Stimulated activated naive CD4-positive, alpha-beta T cell (primary cell): ENCODE measurements at regions not wholly inside any gene's neighbourhood (a gene's known extent, or its start where the extent isn't known, plus 50 kb on each side); places are given as distances from the start of the nearest gene placed in this dataset.

Experiments used
- DNase-seq, 6 experiments: peaks; one replicate each; lab custom pipeline; 2025; lab: John Stamatoyannopoulos, UW

DNA sequence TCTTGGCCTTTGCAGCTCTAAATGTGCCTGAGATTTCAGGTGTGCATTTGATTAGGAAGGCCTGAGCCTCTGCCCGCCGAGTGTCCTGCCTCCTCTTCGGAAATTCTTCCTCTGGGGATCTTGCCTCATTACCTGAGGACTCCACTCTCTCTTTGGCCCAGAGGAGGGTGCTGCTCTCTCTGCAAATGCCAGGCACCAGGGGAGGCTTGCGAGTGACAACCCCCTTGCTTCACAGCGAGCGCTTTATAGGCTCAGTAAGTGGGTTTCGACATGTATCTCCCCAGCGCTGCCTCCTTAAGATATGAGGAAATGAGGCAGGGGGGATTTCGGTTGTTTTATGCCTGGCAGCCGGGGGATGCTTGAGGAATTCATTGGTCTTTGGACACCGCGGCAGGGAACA is 423.9 kb downstream of the GLRX3 start:
- DNase-seq: no peak

DNA sequence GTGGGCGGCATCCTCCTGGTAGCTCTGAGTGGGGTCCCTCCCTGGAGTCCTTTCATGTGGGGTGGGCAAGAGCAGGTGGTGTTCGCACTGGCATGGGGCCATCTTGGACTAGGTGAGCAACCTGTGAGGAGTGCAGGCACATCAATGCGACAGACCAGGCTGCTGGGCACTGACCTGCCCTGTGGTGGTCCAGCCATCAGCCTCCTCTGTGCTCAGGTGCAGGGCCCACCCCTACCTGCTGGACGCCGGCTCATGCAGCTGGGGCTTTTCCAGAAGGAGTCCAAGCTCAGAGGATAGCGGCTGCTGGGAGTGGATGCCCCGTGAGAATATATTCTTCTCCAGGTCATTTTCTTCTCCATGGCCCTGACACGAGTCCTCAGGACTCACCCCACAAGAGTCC is 424.4 kb downstream of the GLRX3 start:
- no peak for DNase-seq

DNA sequence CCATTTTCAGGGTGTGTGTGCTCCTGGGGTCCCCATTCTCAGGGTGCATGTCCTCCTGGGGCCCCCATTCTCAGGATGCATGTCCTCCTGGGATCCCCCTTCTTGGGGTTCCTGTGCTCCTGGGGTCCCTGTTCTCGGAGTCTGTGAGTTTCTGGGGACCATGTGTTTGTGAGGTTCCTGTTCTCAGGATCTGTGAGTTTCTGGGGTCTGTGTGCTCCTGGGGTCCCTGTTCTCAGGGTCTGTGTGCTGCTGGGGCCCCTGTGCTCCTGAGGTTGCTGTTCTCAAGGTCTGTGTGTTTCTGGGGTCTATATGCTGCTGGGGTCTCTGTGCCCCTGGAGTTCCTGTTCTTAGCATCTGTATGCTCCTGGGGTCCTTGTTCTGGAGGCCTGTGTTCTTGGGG is 425.5 kb downstream of the GLRX3 start:
- no peak for DNase-seq

DNA sequence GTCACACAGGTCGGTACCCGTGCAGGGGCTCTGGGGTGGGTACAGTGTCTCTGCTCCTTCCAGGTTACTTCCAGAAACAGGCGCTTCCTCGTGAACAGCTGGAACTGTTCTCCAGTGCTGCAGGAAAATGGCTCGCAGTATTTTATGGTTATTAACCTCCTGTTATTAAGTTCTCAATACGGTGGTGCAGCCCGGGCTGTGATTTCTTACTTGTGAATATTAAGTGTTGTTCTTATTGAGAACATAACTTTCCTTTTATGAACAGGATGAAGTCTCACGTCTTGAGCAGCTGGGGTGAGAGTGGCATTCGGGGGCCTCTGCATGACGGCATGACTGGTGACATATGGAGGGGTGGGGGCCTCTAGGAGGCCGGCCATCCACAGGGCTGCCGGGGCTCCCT is 430.8 kb downstream of the GLRX3 start:
- DNase-seq: no peak

DNA sequence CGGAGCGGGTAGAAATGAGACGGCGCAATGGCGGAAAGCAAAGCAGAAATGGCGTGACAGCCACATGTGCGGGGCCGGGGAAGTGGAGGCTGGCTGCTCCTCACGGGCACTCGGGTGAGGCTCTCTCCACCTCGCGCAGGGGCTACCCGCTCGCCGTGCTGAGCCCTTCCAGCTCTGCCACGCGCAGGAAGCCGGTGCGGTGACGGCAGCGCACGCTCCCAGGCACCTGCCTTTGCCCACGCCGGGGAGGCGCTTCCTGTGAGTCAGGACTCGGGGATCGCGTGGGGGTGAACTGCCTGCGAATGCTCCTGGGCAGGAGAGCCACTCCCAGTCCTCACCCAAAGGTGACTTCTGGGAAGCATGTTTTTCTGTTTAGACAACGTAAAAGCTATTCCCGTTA is 431.2 kb downstream of the GLRX3 start:
- DNase-seq: no peak

DNA sequence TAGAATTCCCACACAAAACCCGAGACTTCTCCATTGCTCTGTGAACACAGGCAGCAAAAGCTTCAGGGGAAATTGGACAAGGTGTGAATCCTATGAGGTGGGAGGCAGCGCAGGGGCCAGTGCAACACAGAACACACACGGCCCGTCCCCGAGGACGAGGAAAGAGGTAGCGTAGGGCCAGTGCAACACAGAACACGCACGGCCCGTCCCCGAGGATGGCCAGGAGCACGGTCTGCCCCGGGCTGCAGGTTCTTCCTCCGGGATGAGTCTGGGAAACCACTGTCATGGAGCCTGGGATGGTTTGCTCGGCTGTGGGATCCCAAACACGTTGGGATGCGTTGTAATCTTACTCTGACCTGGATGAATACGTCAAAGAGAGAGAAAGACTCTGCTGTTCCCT is 432.1 kb downstream of the GLRX3 start:
- no peak for DNase-seq

DNA sequence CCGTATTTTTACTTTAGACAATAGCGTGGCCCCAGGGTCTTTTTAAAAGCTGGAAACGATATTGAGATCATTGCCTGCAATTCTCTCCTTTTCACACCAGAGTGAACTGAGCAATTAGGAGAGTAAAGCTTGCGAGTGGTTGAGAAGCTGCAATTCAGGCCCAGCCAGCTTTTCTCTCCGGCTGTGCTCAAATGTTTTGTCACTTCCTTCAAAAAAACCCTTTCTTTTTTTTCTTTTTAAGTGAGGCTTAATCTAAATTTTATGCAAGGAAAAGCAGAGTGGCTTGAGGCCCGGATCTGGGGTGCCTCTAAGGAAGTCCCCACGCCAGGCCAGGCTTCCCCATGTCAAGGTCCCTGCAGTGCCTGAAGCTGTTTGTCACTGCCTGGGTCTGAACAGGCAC is 433.9 kb downstream of the GLRX3 start:
- no peak for DNase-seq

DNA sequence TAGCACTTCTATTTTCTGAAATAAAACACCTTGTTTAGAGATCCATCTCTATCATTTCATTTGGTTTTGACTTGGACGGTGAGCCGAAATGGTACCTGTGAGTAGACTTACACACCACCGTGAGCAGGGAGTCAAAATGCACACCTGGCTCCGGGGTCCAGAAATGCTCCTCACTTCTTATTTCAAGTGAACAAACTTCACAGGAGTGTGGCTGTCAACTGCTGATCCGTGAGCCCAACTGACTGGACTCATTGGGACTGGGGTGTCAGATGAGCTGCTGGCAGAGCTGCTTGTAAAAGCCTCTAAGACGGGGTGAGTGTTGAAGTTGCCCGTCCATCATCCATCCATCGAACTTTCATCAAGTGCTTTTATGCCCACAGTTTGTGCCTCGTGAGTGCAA is 435.5 kb downstream of the GLRX3 start:
- no peak for DNase-seq

DNA sequence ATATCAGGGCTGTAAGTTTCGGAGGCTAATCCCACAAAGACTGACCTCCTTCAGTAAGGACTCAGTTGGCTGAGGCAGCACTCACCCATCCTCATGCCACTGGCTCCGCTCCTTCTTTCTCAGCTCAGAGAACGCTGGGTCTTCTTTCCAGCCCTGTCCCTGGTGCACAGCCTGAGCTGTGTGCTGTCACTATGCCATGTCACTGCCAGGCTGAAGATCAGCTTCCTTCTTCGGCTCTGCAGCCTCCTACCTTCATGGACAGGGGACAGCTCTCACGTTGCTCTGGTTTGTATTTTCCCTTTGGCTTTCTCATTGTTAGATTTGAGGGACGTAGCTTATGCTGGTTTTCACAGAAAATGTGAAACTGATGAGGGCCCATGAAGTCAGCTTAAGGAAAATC is 437.3 kb downstream of the GLRX3 start:
- DNase-seq: no peak

DNA sequence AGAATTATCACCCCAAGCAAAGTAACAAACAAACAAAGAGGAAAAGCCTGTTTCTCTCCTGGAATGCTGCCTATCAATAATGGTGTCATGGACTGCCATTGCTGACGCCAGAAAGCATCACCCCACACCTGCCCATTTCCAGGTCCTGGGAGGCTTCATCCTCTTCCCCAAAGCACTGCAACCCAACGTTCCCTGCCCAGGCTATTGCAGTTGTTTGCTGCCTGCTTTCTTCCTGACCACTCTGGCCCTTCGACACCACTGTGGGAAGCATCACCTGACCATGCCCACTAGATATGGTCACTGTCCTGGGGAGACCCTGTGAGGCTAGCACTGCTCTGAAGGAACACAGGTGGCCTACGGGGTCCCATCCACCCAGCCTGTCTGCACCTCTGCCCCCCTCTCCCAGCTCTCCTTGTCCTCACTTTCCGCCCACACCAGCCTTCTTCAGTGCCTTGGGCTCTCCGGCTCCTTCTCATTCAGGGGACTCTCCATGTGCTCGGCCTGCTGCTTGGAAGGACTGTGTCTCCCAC is 439.6 kb downstream of the GLRX3 start:
- DNase-seq: no peak

DNA sequence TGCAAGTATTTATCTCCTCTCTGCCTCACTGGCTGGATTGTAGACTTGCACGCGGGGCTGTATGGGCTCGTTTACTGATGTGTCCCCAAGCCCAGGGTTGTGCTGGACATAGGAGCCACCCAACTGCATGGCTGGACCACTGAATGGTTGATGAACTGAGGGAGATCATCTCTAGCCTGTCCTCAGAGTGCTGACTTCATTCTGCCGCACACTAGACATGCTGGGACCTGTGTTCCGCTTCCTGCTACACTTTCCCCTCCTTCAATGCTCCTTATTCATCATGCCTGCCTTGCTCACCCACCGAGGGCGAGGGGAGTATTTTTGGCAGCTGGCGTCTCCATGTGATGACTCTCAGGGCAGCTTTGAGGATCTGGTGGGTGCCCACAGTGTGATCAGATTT is 440.2 kb downstream of the GLRX3 start:
- no peak for DNase-seq

DNA sequence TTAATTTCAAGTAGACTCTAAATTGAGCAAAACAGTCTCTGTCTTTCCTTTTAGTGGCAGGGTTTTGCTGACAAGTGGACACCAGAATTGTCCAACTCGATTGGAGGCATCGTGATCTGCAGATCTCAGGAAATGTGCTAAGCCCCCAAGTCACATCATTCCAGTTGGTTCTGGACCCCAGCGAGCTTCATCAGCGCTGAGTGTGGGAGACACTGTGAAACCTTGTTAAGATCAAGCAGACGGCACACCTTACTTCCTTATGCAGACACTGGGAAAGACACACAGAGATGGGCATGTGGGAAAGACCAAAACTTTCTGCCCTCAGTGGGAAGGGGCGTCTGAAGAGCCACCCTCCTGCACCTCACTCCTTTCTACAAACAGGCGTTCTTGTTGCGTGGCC is 440.8 kb downstream of the GLRX3 start:
- DNase-seq: no peak

DNA sequence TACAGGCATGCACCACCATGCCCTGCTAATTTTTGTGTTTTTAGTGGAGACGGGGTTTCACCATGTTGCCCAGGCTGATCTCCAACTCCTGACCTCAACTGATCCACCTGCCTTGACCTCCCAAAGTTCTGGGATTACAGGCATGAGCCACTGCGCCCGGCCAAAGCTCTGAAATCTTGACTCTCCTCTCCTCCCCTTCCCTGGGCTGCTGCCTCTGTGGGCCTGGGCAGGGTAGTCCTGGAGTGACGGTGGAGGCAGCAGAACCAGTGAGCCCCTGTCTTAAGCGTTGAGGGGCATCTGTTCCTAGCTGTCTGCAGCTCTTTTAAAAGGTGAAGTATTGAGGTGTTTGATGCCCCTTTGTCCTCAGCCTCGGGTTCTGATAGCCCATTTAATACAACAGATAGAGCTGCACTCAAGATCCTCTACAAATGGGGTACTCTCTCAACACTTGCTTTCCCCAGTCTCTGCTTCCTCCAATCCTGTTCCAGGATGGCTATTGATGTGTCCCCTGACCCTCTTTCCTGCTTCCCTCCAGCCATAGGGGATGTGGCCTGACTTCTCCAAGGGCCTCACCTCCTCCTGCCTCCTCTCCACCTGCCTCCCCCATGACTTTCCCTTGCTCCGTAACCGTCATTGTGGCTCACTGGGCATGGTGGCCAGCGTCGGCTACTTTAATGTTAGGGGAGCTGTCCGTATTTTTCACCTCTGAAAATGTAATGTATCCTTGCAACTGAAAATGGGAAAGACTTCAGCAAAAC is 442.5 kb downstream of the GLRX3 start:
- no peak for DNase-seq

DNA sequence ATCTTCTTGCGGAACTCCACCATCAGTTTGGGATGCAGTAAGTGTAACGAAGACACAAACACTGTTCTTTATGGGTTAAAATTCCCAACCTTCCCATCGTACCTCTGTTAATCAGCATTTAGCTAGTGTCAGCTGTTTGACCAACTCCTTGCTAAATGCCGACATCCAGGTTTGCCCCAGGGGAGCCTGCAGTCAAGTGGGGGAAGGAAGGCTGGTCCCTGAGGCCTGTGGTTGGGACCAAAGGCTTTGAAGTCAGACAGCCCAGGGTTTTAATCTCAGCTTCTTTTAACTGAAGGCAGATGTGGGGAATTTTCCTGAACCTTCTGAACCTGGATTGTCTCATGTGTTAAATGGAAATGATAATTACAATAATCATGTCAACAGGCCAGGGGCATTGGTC is 443.7 kb downstream of the GLRX3 start:
- no peak for DNase-seq

DNA sequence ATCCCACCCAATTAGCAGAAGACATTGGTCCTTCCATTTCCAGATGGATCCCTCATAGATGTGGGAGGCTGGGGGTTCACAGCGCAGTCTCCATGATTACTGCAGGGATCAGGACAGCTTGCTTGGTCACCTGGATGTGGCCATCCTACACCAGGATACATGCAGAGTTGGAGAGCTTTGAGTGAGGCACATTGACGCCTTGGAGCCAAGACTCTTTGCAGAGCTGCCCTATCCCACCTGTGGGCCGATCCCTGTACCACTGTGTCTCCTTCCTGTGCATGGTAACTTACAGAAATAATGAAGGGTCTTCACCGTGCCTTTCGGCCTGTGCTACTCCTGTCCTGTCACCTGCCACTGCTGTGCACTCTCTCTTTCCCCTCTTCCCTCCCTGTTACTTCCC is 444.8 kb downstream of the GLRX3 start:
- no peak for DNase-seq

DNA sequence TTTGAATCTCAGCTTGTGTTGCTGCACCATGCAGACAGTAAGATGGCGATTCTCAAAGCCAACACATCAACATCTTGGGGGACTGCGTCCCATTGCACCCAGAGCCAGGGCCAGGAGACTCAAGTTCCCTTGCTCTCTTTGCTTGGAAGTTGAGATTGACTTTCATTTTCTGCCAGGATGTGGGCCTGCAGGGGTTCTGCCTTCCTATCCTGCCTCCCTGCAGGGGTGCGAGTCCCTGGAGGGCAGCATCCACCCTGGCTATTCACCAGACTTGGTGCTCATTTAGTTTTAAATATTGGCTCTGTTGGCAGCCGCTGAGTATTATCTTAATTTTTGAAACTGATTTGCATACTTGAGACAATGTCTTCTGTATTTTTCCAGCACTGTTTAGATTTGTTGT is 451.5 kb downstream of the GLRX3 start:
- DNase-seq: no peak

DNA sequence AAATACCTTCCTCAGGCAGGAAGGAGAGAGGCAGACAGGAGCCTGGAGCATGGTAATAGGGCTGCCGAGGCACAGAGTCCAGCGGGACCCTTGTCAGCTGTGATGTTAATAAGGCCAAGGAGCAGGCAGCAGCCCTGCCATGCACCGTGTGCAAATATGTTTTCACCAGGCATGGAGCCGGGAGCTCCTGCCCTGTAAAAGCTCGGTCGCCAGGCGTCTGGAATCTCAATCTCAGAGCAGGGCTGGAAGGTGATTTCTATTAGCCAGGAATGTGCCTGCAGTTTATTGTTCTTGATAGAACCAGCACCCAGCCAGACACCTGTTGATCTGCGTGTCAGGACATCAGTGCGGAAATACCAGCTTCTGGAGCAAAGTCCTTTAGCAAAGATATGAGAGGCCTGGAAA is 469.8 kb downstream of the GLRX3 start:
- no peak for DNase-seq

DNA sequence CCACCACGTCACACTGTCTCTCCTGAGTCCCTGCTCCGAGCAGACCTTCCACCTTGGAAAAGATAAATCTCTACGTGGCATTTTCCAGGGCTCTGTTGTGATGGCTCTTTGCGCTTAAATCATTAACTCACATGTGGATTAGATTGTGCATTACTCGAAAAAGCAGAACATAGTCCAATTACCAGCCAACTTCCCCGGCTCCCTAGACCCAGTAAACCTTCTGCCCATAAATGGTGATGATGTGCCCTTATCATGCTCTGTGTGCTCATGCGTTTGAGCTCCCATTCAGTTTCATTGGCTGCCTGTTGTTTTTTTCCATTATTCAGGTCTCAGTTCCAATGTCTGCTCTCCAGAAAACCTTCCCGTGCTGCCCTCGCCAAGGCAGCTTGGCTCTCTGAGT is 471.2 kb downstream of the GLRX3 start:
- DNase-seq: no peak

DNA sequence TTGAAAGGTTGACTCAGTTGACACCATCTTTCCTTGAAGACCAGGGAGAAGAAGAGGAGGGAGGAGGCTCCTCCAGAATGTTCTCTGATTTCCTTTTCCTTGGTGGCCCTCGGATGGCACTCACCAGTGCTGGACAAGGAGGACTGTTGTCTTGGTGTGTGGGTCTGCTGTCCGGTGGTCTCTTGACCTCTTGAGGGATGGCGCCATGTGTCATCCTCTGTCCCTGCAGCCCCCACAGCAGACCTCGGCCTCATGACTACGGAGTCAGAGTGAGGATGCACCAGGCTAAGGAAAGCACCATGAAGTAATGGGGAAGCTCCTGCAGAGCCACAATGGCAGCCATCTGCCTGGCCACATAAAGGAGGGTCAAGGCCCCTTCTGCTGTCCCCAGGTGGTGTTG is 475.0 kb downstream of the GLRX3 start:
- no peak for DNase-seq

DNA sequence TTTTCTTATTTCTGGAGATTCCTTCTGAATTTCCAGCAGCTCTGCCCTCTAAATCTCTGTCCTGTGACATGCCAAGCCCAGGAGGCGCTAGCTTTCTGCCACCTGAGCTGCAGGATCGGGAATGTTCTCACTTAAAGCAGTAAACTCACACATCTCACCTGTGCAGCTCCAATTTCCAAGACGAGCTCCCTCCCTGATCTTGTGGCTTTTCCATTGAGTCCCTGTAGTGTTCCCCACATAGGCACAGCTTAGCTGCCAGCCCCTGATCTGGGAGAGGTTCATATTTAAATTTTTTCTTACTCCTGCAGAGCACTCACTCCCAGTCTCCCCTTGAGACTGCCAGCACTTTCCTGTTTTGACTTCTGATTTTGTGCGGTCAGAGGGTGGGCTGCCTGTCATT is 479.3 kb downstream of the GLRX3 start:
- no peak for DNase-seq

DNA sequence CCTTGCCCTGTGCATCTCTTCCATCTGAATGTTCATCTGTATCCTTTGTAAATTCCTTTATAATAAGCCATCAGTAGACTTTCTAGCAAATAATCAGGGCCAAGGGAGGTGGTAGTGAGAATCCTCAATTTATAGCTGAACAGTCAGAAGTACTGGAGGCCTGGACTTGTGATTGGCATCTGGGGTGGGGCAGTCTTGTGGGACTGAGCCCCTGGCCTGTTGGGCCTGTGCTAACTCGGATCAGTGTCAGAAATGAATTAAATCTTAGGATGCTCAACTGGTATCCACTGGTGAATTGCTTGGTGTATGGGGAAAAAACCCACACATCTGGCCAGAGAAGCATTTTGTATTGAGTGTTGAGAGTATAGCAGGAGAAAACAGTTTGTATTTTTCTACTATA is 481.8 kb downstream of the GLRX3 start:
- no peak for DNase-seq

DNA sequence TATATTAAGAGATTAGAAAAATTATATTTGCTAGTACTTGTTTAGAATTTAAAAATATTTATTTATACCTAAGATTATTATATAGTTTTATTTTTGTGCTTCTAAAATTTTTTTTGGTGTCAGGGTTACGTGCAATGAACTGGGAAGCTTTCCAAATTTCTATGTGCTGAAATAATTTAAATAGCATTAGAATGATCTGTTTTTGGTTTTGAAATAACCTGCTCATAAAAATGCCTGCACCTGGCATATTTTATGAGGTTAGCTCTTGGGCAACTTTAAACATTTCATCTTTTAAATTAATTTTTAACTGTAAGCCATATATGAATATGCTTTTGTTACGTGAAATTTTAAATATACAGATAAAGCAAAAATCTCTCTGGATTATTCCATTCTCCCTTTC is 482.5 kb downstream of the GLRX3 start:
- no peak for DNase-seq

DNA sequence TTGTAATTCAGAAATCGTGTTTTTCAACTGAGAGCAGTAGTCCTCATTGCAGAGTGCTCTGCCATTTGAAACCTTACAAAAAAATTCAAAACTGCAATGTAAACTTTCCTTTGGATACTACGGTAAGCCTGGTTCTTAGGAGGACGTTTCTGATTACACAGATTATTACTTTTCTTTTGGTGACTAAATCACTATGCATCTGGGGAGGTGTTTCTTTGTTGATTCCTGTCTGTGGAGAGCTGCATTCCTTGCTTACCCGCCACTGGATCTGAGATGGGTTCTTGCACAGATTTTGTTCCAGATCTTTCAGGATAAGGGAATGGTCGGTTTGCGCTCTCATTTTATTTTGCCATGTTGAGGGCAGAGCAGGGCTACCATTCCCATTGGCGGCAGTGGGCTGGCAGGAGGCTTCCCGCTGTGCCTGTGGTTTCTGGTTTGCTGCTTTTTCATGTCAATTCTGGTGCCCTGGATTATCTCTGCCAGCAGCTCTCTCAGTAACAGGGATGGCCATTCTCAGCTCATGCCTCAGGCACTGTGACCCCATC is 485.1 kb downstream of the GLRX3 start:
- DNase-seq: no peak

DNA sequence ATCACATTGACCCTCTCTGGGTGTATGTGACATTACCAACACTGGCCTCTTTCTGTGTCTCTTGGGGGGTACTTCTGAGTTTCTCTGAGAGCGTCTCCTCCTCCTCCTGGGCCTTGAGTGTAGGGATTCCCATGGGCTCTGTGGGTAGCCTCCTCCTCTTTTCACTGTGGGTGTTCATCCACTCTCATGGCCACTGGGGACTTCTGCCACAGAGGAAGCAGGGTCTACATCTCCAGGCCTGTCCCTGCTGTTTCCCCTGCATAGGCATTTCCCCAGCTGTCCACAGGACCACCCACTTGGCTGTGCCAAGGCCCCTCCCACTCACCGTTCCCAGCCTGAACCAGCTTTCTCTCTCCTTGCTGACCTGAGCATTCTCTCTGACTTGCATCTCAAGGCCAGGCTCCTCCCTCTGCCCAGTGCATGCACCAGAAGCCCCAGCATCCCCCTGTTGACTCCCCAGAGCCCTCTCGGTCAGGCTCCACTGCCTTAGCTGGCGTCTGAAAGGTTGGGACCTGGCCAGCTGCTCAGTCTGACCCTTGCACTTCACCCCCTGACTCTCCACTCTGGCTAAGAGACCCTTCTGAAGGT is 487.6 kb downstream of the GLRX3 start:
- no peak for DNase-seq
